ENCODE measurements at regions not wholly inside any gene's neighbourhood (a gene's known extent, or its start where the extent isn't known, plus 50 kb on each side); places are given as distances from the start of the nearest gene placed in this dataset.

GRCh38 chr15:93288728-93289294, 199.8 kb upstream of the RGMA start:
- no peak for DNase-seq (ENCODE audit: low read depth in 2 of 2)
- TF ChIP-seq CTCF (IDR thresholded peaks at IDR 0.05; ENCODE audit: low read depth, low read length): no peak
- no peak overlapping the region for H3K4me3 ChIP-seq (replicated peaks in 1 of 2; ENCODE audit: low read depth in 2 of 2, low read length in 2 of 2)

GRCh38 chr15:93286446-93286845, 197.4 kb upstream of the RGMA start:
- TF ChIP-seq CTCF (IDR thresholded peaks at IDR 0.05; ENCODE audit: low read depth, low read length): no peak
- no peak overlapping the region for H3K4me3 ChIP-seq (replicated peaks in 1 of 2; ENCODE audit: low read depth in 2 of 2, low read length in 2 of 2)
- DNase-seq (ENCODE audit: low read depth in 2 of 2): no peak

- TF ChIP-seq CTCF (IDR thresholded peaks at IDR 0.05; ENCODE audit: low read depth, low read length): no peak
- no peak overlapping the region for H3K4me3 ChIP-seq (replicated peaks in 1 of 2; ENCODE audit: low read depth in 2 of 2, low read length in 2 of 2)
- DNase-seq (ENCODE audit: low read depth in 2 of 2): no peak
Observed at GRCh38 chr15:93283854-93284253, 194.8 kb upstream of the RGMA start.

- TF ChIP-seq CTCF (IDR thresholded peaks at IDR 0.05; ENCODE audit: low read depth, low read length): no peak
- no peak overlapping the region for H3K4me3 ChIP-seq (replicated peaks in 1 of 2; ENCODE audit: low read depth in 2 of 2, low read length in 2 of 2)
- no peak for DNase-seq (ENCODE audit: low read depth in 2 of 2)
Observed at GRCh38 chr15:93282808-93283207, 193.8 kb upstream of the RGMA start.

- no peak for TF ChIP-seq CTCF (IDR thresholded peaks at IDR 0.05; ENCODE audit: low read depth, low read length)
- DNase-seq (ENCODE audit: low read depth in 2 of 2): no peak
- H3K4me3 ChIP-seq (replicated peaks in 1 of 2; ENCODE audit: low read depth in 2 of 2, low read length in 2 of 2): no peak overlapping the region
Observed at GRCh38 chr15:93278783-93279182, 189.8 kb upstream of the RGMA start.

GRCh38 chr15:93278006-93278405, 189.0 kb upstream of the RGMA start:
- no peak for DNase-seq (ENCODE audit: low read depth in 2 of 2)
- TF ChIP-seq CTCF (IDR thresholded peaks at IDR 0.05; ENCODE audit: low read depth, low read length): no peak

GRCh38 chr15:93274257-93274656, 185.2 kb upstream of the RGMA start:
- H3K4me3 ChIP-seq (replicated peaks in 1 of 2; ENCODE audit: low read depth in 2 of 2, low read length in 2 of 2): no peak overlapping the region
- DNase-seq (ENCODE audit: low read depth in 2 of 2): no peak
- no peak for TF ChIP-seq CTCF (IDR thresholded peaks at IDR 0.05; ENCODE audit: low read depth, low read length)

More at GRCh38 chr15:93278006-93278405, 189.0 kb upstream of the RGMA start:
- H3K4me3 ChIP-seq (replicated peaks in 1 of 2; ENCODE audit: low read depth in 2 of 2, low read length in 2 of 2): no peak overlapping the region

Data from cardiac fibroblast (primary cell).